SU-DHL-6 (cell line): ENCODE measurements at regions not wholly inside any gene's neighbourhood (a gene's known extent, or its start where the extent isn't known, plus 50 kb on each side); places are given as distances from the start of the nearest gene placed in this dataset.
A peak's percentile ranks its signal among the peaks of the same experiment; 100 is the strongest.

ENCODE experiments used
- H2AFZ ChIP-seq: fragments of 200-600 bp; sonication (generic); 2 replicates; pipeline ENCODE4 v1.6.1; 2014; ENCODE audit warnings: low read depth, mild to moderate bottlenecking, moderate library complexity, mixed read lengths, antibody characterized with exemption, low read length; ENCODE audit not compliant: severe bottlenecking
- H3F3A ChIP-seq: fragments of 200-600 bp; shearing (Covaris generic); 2 replicates; pipeline ENCODE4 v1.6.0; 2016; ENCODE audit warnings: antibody characterized with exemption, mild to moderate bottlenecking; ENCODE audit not compliant: insufficient read depth
- H3K27ac ChIP-seq: fragments of 200-600 bp; sonication (generic); 2 replicates; pipeline ENCODE4 v1.5.1; 2016; ENCODE audit warnings: low read depth, mild to moderate bottlenecking, low read length, moderate library complexity, mixed read lengths
- H3K27me3 ChIP-seq: fragments of 200-600 bp; sonication (generic), shearing (Covaris generic); 2 replicates; pipeline ENCODE4 v1.6.0; 2014; ENCODE audit warnings: mild to moderate bottlenecking, low read length
- H3K36me3 ChIP-seq: fragments of 200-600 bp; sonication (generic); 2 replicates; pipeline ENCODE4 v1.6.1; 2014; ENCODE audit warnings: mild to moderate bottlenecking, low read length, mixed read lengths
- H3K4me2 ChIP-seq: fragments of 300-600, 200-600 bp; shearing (Covaris generic), sonication (generic); 2 replicates; pipeline ENCODE4 v1.6.0; 2014; ENCODE audit warnings: low read length, low read depth, mild to moderate bottlenecking; ENCODE audit not compliant: poor library complexity, severe bottlenecking
- H3K4me3 ChIP-seq: fragments of 200-600 bp; sonication (generic); 2 replicates; pipeline ENCODE4 v1.5.1; 2014; ENCODE audit warnings: antibody characterized with exemption, low read length, mild to moderate bottlenecking, mixed read lengths; ENCODE audit not compliant: insufficient read depth, poor library complexity, severe bottlenecking
- H3K79me2 ChIP-seq: fragments of 200-600 bp; sonication (generic); 2 replicates; pipeline ENCODE4 v1.6.1; 2014; ENCODE audit warnings: mild to moderate bottlenecking, low read length, moderate library complexity; ENCODE audit not compliant: insufficient read depth
- H3K9ac ChIP-seq: fragments of 200-600 bp; sonication (generic); 2 replicates; pipeline ENCODE4 v1.7.0; 2014; ENCODE audit warnings: mild to moderate bottlenecking, low read length
- H3K9me2 ChIP-seq: fragments of 200-600 bp; sonication (generic); replicated peaks from 2 replicates; pipeline ENCODE4 v1.6.1; 2014; ENCODE audit warnings: low read length; ENCODE audit not compliant: insufficient read depth
- H3K9me3 ChIP-seq: fragments of 200-600 bp; sonication (generic); 2 replicates; pipeline ENCODE4 v1.6.1; 2014; ENCODE audit warnings: low read length, mixed read lengths; ENCODE audit not compliant: insufficient read depth
- H4K20me1 ChIP-seq: fragments of 200-600 bp; sonication (generic); 2 replicates; pipeline ENCODE4 v1.6.1; 2014; ENCODE audit warnings: low read depth, mild to moderate bottlenecking, antibody characterized with exemption, low read length, moderate library complexity, mixed read lengths
- CTCF ChIP-seq: fragments of 200-600 bp; sonication (generic); IDR thresholded peaks from one replicate; pipeline ENCODE4 v1.5.1; 2017; ENCODE audit warnings: antibody characterized with exemption, mild to moderate bottlenecking, low read length, moderate library complexity; ENCODE audit not compliant: insufficient read depth, poor library complexity, severe bottlenecking
- EZH2phosphoT487 ChIP-seq: fragments of 200-600 bp; sonication (generic), shearing (Covaris generic); conservative IDR thresholded peaks from 2 replicates; pipeline ENCODE4 v1.6.1; 2018; ENCODE audit warnings: mild to moderate bottlenecking, antibody characterized with exemption, low read length, moderate library complexity, mixed read lengths

DNA sequence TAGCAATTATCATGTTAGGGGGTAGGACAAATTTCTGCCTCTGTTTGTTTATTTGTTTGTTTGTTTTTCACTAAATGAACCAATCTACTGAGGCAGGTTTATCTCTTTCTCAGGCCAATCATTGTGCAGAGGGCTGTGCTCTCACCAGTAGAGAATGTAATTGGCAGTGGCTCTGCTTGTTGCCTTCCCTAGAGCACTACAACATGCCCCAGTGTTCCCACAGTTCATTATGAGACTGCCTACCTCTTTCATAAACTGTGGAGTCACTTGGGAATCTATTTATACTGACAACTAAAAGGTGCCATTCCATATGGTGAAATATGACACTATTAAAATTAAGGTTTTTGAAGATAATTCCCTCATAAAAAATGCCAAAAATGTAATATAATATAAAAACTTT, 196.3 kb upstream of the ALCAM start:
- no peaks in the 10 kb centered on the region for H3K36me3 ChIP-seq
- no peak overlapping the region for H3K9ac ChIP-seq
- H3K9me3 ChIP-seq, result no peaks in the 10 kb centered on the region
- H3K4me3 ChIP-seq, result no peak overlapping the region
- H2AFZ ChIP-seq, result no peak overlapping the region
- H3K27me3 ChIP-seq, result no peaks in the 10 kb centered on the region
- no peaks in the 10 kb centered on the region for H4K20me1 ChIP-seq
- H3K27ac ChIP-seq, result no peak overlapping the region
- H3K9me2 ChIP-seq, result no peaks in the 10 kb centered on the region
- H3K79me2 ChIP-seq, result no peaks in the 10 kb centered on the region
- no peak overlapping the region for H3K4me2 ChIP-seq
- TF ChIP-seq CTCF (no peak), EZH2phosphoT487 (no peak)
- no peaks in the 10 kb centered on the region for H3F3A ChIP-seq

- H3K9ac ChIP-seq, result no peak overlapping the region
- H2AFZ ChIP-seq, result no peak overlapping the region
- no peak overlapping the region for H3K4me3 ChIP-seq
- no peaks in the 10 kb centered on the region for H3K9me3 ChIP-seq
- no peak for TF ChIP-seq EZH2phosphoT487
- no peak for TF ChIP-seq CTCF
- H3K79me2 ChIP-seq, result no peaks in the 10 kb centered on the region
- H4K20me1 ChIP-seq, result no peaks in the 10 kb centered on the region
- H3F3A ChIP-seq, result no peaks in the 10 kb centered on the region
- H3K4me2 ChIP-seq, result no peak overlapping the region
- H3K27ac ChIP-seq, result no peak overlapping the region
- no peaks in the 10 kb centered on the region for H3K9me2 ChIP-seq
- no peaks in the 10 kb centered on the region for H3K36me3 ChIP-seq
- H3K27me3 ChIP-seq, result no peaks in the 10 kb centered on the region
These were observed 192.6 kb upstream of the ALCAM start for GRCh38 chr3:105174017-105174615.

DNA sequence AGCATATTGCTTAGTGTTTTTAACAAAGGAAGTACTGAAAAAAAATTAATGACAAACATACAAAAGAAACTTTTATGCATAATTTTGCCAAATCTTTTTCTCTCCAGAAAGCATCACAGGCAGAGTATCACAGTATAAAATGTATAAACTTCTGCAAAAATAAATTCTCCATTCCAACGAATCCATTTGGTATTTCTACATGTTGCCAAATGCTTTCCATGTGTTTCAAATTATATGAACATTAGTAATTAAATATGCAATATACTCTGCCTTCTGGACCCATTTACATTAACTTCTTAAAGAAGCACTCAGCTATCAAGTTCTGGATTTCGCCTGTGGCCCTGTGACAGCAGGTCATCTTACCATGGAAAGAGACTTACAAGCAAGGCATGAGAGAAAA, 189.1 kb upstream of the ALCAM start:
- Histone ChIP-seq H3K36me3 (no peaks in the 10 kb centered on the region), H3K4me3 (no peak overlapping the region), H3K4me2 (no peak overlapping the region), H2AFZ (peak overlapping the region; percentile 23), H3K27me3 (no peaks in the 10 kb centered on the region), H3F3A (no peaks in the 10 kb centered on the region), H3K9ac (no peak overlapping the region), H3K9me3 (no peaks in the 10 kb centered on the region), H4K20me1 (no peaks in the 10 kb centered on the region), H3K9me2 (no peaks in the 10 kb centered on the region), H3K79me2 (no peaks in the 10 kb centered on the region), H3K27ac (no peak overlapping the region)
- no peak for TF ChIP-seq CTCF
- no peak for TF ChIP-seq EZH2phosphoT487

DNA sequence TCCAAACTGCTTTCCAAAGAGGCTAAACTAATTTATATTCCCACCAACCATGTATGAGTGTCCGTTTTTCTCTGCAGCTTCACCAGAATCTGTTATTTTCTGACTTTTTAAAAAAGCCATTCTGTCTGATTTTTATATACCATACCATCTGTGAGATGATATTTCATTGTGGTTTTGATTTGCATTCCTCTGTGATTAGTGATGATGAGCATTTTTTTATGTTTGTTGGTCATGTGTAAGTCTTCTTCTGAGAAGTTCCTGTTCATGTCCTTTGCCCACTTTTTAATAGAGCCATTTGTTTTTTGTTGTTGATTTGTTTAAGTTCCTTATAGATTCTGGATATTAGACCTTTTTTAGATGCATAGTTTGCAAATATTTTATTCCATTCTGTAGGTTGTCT, 179.4 kb upstream of the ALCAM start:
- no peak overlapping the region for H3K4me3 ChIP-seq
- H3K36me3 ChIP-seq, result no peaks in the 10 kb centered on the region
- H3K4me2 ChIP-seq, result no peak overlapping the region
- TF ChIP-seq CTCF (no peak), EZH2phosphoT487 (no peak)
- no peak overlapping the region for H2AFZ ChIP-seq
- no peak overlapping the region for H3K27ac ChIP-seq
- no peaks in the 10 kb centered on the region for H3K9me2 ChIP-seq
- no peaks in the 10 kb centered on the region for H4K20me1 ChIP-seq
- H3K9ac ChIP-seq, result no peak overlapping the region
- no peaks in the 10 kb centered on the region for H3K79me2 ChIP-seq
- no peaks in the 10 kb centered on the region for H3K27me3 ChIP-seq
- no peaks in the 10 kb centered on the region for H3F3A ChIP-seq
- no peaks in the 10 kb centered on the region for H3K9me3 ChIP-seq
